NCI-H128 (cell line): ENCODE measurements at regions not wholly inside any gene's neighbourhood (a gene's known extent, or its start where the extent isn't known, plus 50 kb on each side); places are given as distances from the start of the nearest gene placed in this dataset.
"Not testable (repeated sequence)": the region's sequence is repeated elsewhere in the genome, so short reads cannot be mapped to it uniquely, and the experiment has no call there.

Source experiments
- DNase-seq: peaks from one replicate; lab custom pipeline; 2025; ENCODE audit not compliant: unreplicated experiment; lab: John Stamatoyannopoulos, UW

DNA sequence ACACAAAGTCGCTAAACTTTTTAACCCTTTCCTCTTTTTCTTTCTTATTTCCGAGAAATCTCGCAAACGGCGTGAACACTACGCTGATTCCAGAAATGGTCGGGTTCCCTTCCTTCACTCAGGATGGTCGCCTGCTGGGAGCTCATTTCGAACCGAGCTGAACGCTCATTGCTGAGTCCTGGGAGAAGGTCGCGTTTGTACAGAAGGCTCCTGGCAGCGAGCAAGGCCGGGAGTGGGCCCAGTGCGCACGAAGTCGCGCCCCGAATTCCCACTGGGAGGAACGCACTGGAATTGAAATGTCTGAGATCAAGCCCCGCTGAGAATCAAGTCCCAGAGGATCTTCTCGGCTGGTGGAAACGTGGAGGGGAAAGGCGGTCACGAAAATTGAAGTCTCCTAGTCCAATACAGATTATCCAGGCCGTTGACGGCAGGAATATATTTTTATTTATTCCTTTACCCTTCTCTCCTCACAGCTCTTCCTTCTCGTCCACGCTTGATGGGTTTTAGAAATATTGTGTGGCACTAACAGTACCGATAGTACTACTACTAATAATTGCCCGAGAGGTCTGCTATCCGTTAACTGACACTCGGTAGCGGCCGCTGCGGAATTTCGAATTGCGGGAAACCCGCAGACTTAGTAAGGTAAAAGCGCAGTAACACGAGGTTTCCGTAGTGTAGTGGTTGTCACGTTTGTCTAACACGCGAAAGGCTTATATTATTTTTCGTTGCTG, 207.2 kb upstream of the ZNF184 start:
- DNase-seq: no peak

DNA sequence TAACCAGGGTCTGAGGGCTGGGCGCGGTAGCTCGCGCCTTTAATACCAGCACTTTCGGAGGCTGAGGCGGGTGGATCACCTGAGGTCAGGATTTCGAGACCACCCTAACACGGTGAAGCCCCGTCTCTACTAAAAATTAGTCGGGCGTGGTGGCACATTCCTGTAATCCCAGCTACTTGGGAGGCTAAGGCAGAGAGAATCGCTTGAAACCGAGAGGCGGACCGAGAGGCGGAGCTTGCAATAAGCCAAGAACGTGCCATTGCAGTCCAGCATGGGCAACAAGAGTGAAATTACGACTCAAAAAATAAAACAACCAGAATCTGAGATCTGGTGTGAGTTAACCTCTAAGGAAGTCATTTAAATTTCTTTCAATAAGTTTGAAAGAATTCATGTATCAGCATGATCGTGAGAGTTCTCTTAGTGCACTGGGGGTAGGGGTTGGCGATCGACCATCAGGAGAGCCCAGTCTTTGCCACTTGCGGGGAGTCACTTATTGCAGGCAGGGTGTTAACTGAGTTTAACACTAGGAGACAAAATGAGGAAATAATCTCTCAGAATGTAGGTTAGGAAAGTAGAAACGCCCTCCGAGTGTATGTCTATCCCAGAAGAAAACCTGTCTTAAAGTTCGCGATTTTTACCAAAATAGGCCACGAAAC, 206.5 kb upstream of the ZNF184 start:
- DNase-seq: no peak

DNA sequence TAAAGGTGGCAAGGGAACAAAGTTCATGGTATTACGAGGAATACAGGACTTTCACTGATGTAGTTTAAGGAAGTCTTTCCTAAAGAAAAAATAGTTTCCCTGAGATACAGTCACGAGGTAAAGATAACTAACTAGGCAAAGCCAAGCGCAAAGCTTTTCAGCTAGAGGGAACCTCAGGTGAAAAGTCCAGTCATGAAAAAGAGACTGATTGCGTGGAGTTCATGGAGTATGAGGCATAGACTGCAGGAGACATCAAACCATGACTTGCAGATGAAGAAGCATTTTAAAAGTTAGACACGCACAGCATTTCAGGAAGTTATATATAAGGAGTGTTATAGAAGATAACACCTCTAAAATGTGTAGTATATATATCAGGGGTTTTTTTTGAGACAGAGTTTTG, 205.6 kb upstream of the ZNF184 start:
- no peak for DNase-seq

DNA sequence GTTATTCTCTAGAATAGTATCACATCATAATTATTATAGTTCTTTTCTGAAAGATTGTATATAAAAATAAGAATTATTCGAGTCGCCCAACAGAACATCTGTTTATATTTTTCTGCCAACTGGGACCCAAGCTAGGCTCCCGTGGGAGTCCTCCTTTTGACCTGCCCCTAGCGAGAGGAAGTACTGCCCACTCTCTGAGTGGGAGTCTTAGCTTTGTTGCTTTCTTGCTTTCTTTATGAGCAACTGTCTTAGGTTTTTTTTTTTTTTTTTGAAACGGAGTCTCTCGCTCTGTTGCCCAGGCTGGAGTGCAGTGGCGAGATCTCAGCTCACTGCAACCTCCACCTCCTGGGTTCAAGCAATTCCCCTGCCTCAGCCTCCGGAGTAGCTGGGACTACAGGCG, 202.0 kb upstream of the ZNF184 start:
- DNase-seq: no peak

DNA sequence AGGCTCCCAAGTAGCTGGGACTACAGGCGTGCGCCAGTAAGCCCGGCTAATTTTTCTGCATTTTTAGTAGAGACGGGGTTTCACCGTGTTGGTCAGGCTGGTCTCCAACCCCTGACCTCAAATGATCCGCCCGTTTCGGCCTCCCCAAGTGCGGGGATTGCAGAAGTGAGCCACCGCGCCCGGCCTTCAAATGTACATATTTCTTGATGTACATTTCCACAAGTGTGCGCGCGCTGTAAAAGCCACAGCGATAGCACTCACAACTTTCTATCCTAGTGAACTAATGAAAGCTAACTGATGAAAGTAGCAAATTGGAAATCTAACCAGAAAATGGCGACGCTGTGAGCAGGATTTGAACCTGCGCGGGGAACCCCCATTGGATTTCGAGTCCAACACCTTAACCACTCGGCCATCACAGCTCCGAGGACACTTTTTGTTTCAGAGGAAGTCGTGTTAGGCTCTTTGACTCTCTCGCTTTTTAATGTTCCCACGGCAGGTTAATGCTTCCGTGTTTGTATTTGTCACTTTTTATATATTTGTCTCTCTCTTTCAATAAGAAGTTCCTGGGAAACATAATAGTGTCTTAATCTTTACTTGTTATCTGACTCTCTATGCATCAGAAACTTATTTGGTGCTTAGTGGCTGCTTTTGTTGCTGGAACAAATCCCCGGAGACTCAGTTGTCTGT, 199.4 kb upstream of the ZNF184 start:
- no peak for DNase-seq

DNA sequence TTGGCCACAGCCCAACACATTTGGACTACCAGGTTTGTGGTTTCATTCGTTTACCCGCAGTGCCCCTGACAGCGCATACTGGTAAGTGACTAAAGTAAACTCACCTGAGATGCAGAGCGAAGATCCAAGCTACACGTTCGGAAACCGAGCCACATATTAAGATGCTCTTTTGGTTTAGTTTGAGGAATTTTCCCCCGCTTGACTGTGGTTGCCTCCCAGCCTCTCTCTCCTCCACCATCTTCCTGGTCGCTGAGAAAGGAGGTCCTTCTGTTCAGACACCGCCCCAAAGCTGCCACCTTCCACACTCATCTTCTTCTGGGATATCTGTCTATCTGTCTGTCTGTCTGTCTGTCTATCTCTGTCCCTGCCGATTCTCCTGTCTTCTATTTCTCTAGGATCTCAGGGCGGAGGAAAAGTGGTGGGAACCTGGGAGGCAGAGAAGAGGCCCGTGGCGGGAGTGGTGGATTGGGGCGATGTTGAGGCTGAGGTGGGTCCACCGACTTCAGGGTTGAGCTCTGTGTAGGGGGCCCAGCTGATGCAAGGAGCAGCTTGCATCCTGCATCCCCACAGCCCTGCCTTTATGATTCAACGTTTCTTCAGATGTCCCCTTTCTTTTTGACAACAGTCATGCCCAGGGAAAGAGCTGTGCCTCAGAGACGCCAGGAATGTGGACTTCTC, 196.9 kb upstream of the ZNF184 start:
- DNase-seq: no peak

DNA sequence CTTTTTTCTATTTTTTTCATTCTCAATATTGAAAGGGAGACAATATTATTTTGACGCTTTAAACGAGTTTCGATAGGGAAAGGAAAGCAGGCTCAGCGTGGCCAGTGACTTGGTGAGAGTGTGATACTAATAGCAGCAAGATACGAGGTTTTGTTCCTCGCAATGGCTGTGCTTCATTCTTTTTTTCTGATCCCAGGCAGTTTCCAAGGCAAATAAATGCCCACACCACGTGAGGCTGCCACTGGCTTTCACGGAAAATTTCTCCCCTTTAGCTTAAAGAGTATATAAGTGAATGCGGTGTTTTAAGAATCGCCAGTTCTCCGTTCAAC, 196.4 kb upstream of the ZNF184 start:
- DNase-seq: no peak

DNA sequence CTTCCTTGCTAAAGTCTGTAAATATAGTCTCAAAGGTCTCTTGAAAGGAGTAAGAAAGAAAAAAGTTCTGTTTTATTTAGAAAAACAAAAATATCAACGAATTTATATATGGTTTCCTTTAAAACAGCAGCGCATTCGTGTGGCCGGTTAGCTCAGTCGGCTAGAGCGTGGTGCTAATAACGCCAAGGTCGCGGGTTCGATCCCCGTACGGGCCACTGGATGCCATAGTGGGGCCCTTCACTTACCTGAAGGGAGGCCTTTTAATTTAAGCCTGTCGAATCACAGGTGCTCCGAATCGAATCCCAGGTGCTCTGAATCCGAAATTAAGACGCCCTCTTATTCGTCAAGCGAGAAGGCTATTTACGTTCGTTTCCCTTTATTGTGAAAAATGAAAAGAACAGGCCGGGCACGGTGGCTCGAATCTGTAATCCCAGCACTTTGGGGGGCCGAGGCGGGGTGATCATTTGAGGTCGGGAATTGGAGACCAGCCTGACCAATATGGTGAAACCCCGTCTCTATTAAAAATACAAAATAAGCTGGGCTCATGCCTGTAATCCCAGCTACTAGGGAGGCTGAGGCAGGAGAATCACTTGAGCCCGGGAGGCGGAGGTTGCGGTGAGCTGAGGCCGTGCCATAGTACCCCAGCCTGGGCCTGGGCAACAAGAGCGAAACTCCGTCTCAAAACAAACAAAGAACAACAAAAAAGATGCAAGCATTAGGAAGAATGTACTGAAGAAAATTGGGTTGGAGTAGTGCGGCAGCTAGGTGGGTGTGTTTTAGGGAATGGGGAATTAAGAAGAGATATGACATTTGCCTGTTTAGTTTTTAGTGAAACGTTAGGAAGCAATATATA, 195.8 kb upstream of the ZNF184 start:
- DNase-seq: no peak

DNA sequence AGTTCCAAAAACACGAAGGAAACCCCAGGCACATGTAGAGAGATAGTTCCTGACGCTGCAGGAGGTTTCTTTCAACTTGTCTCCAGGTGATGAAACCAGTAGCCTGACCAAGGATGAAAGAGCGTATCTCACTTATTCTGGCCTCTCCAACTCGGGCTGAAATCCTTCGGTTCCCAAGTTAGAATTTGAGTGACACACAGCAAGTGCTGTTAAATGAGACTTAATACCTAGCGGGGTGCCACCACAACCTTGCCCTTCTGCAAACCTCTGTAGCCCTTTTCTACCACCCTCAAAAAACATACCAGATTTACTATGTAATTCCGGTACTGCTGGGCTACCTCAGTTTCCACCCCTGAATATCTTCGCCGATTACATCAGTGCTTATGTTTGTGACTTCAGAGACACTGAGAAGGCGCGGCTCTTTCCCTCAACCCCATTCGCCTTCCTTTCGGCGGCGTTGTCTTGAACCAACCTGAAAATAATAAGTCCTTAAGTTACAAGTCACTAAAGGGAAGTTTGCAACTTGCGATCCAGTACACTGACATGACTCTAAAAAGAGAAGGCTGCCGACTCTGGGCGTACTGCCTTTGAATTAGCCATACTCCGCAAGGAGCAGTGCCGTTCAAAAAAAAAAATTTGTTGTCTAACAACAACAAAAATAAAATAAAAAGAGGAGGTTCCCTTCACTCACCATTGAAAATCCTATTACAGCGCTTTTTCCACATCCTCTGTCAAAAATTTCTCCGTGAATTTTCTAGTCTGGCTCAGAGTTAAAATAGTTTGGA, 194.9 kb upstream of the ZNF184 start:
- DNase-seq: no peak

DNA sequence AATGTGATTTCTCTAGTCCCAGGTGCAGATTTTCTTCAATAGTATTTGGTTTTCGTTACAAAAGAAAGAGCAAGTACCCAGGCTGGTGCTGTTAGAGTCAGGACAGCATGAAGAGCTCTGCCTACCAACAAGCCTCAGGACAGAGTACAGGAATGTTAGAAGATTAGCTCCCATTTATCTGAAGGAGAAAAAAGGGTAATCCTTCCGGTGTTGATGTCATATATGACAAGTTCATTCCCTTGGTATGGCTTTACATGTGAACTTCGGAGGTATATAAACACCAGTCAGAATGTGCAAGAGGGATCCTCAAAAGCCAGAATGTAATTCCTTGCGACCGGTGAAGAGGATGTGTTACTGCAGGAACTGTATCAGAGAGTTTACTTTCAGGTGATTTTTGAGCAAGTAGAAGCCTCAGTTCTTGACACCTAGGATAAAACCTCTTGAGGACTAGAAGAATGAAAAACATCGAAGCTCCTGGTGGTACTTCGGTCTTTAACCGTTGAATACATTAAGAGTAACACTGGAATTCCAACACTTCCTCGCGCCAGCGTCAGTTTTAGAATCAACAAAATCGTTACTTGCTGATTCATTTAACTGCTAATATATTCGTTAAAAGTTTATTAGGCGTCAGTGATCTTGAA, 194.2 kb upstream of the ZNF184 start:
- DNase-seq: no peak

DNA sequence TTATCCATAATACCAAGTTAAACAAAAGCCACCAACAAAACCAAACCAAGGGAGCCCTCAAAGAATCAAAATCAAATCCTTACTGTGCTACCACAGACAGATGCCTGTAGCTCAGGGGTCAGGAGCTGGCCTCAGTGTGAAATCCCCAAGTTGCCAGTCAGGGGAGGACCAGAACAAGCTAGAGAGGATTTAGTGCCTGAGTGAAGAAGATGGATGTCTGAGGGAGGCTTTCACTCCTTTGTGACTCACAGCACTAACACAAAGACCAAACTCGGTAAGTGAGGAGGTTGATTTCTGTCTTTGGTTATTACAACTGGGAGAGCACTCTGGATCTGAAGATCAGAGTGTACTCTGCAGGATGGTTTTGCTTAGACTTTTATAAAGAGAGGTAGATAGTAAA, 189.9 kb upstream of the ZNF184 start:
- DNase-seq: no peak

DNA sequence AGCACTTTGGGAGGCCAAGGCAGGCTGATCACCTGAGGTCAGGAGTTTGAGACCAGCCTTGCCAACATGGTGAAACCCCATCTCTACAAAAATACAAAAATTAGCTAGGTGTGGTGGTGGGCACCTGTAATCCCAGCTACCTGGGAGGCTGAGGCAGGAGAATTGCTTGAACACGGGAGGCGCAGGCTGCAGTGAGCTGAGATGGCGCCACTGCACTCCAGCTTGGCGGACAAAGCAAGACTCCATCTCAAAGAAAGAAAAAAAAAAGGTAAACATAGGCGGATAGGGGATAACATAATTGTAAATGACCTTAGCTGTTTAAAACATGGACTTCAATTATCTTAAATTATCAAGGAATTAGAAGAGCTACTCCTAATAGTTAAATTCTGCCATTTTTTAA, 189.3 kb upstream of the ZNF184 start:
- not testable (repeated sequence) for DNase-seq

DNA sequence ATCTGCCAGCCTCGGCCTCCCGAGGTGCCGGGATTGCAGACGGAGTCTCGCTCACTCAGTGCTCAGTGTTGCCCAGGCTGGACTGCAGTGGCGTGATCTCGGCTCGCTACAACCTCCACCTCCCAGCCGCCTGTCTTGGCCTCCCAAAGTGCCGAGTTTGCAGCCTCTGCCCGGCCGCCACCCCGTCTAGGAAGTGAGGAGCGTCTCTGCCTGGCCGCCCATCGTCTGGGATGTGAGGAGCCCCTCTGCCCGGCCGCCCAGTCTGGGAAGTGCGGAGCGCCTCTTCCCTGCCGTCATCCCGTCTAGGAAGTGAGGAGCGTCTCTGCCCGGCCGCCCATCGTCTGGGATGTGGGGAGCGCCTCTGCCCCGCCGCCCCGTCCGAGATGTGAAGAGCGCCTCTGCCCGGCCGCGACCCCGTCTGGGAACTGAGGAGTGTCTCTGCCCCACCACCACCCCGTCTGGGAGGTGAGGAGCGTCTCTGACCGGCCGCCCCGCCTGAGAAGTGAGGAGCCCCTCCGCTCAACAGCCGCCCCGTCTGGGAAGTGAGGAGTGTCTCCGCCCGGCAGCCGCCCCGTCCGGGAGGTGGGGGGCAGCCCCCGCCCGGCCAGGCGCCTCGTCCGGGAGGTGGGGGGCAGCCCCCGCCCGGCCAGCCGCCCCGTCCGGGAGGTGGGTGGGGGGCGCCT, 180.4 kb upstream of the ZNF184 start:
- not testable (repeated sequence) for DNase-seq

DNA sequence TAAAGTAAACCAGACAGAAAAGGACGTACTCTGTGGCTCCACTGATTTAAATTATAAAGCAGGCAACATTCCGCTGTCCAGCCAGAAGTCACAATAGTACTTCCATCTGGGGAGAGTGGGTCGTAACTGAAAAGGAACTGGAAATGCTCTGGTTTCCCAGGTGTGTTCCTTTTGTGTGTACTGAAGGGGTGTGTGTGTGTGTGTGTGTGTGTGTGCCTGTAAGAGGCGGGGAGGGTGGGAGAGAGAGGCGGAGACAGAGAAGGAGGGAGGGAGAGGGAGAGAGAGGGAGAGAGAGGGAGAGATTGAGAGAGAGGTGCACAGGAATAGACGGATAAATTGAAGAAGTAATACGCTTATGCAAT, 178.4 kb upstream of the ZNF184 start:
- DNase-seq: no peak

DNA sequence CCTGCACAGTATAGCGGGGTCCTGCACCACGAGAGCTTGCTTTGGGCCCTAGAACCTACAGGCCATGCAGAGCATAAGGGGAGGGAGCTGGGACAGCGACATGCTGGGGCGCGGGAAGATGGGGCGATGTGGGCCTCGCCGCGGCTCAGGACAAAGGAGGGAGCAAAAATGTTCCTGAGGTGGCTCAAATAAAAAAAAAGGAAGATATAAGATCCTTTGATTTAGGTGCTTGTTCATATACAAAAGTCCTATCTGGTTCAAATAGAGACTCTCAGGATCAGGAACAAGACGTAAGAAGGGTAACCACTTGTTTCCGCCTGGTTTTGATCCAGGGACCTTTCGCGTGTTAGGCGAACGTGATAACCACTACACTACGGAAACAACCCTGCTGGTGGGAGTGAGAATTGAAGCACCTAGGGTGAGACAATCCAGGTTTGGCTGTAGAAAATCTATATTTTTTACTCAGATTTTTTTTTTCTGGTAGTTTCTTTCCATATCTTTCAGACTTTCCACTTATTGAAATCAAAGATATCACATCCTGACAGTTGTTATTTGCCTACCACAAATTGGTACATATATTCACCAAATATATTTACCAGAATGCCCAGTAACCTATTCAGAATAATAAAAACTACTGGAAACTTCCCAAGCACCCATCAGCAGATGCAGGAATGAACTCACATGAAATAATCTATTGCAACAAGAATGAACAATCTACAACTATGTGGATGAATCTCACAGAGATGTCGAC, 177.9 kb upstream of the ZNF184 start:
- DNase-seq: no peak

DNA sequence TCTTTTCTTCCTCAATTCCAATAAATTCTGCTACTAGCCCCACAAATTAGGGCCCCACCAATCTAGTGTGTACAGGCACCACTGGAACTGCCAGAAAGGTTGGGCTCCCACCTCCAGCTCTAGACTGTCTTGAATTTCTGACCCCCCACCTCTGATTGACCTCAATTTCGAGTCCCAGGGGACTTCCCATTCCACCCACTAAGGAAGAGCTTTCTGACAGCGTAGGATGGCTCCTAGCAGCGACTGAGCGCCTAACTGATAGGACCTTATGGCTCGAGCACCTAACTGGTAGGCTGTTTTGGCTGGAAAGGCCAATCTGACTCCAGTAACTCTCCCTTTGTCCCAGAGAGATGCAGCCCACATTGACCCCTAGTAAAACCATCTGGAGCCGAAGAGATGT, 171.6 kb upstream of the ZNF184 start:
- no peak for DNase-seq

DNA sequence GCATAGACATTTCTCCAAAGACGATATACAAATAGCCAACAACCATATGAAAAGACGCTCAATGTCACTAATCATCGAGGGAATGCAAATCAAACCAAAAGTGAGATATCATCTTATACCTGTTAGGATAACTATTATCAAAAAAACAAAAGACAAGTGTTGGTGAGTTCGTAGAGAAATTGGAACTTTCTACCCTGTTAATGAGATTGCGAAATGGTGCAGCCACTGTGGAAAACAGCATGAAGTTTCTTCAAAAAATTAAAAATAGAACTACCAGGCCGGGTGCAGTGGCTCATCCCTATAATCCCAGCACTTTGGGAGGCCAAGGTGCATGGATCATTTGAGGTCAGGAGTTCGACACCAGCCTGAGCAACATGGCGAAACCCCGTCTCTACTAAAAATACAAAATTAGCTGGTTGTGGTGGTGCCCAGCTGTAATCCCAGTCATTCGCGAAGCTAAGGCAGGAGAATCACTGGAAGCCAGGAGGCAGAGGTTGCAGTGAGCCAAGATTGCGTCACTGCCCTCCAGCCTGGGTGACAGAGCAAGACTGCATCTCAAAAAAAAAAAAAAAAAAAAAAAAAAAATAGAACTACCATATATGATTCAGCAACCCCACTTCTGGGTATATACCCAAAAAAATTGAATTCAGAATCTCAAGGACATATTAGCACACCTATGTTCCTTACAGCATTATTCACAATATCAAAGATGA, 170.0 kb upstream of the ZNF184 start:
- no peak for DNase-seq

DNA sequence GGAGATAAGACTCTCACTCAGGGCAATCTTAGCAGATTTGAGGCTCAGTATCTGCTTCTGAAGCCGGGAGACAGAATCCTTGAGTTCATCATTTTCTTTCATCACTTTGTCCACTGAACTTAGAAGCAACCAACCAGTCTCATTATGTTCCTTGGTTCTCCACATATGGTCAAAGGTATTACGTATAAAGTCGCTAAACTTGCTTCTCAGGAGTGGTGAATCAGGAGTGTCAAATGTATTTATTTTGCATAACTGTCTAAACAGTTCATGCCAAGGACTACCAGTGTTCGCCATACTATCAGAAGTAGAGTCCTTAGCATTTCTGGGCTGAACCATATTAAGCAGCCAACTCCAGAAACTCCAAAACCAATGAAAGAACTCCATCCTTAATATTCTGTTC, 163.0 kb upstream of the ZNF184 start:
- not testable (repeated sequence) for DNase-seq
